Memory B cell (primary cell): ENCODE measurements at regions not wholly inside any gene's neighbourhood (a gene's known extent, or its start where the extent isn't known, plus 50 kb on each side); places are given as distances from the start of the nearest gene placed in this dataset.
"Not testable (repeated sequence)": the region's sequence is repeated elsewhere in the genome, so short reads cannot be mapped to it uniquely, and the experiment has no call there.

Source experiments
- ATAC-seq: fragments of 150-1000 bp; cut with Tn5 transposase; 2 replicates; pipeline ENCODE4 v1.10.0; 2021; ENCODE audit warnings: low read depth, mild to moderate bottlenecking, moderate library complexity
- DNase-seq, 2 donors: peaks; one replicate each; pipeline ENCODE4 v3.0.0; 2022; ENCODE audit warnings: low spot score in 2 of 2
- H3K27ac Mint-ChIP-seq: one replicate; pipeline ENCODE4 v1.8.0; 2022; ENCODE audit warnings: mild to moderate bottlenecking, moderate library complexity, mixed read lengths
- H3K27me3 Mint-ChIP-seq: one replicate; pipeline ENCODE4 v1.8.0; 2022; ENCODE audit warnings: mixed read lengths
- H3K36me3 Mint-ChIP-seq: one replicate; pipeline ENCODE4 v1.8.0; 2022; ENCODE audit warnings: mild to moderate bottlenecking, mixed read lengths
- H3K4me1 Mint-ChIP-seq: one replicate; pipeline ENCODE4 v1.8.0; 2022; ENCODE audit warnings: mixed read lengths
- H3K4me3 Mint-ChIP-seq: one replicate; pipeline ENCODE4 v1.8.0; 2022; ENCODE audit warnings: mild to moderate bottlenecking, moderate library complexity, mixed read lengths
- H3K9me3 Mint-ChIP-seq: one replicate; pipeline ENCODE4 v1.8.0; 2022; ENCODE audit warnings: mixed read lengths

GRCh38 chr10:28471652-28472050, 61.3 kb upstream of the WAC start:
- Mint-ChIP-seq H3K27me3 (peaks cover 9% of the 10 kb centered on the region), H3K9me3 (peaks cover 2% of the 10 kb centered on the region), H3K36me3 (no peaks in the 10 kb centered on the region), H3K4me3 (no peak overlapping the region), H3K27ac (no peak overlapping the region), H3K4me1 (no peaks in the 10 kb centered on the region)
- DNase-seq (no peak), ATAC-seq (no peak)

- H3K4me3 Mint-ChIP-seq, result no peak overlapping the region
- H3K9me3 Mint-ChIP-seq, result peaks cover 2% of the 10 kb centered on the region
- H3K4me1 Mint-ChIP-seq, result no peaks in the 10 kb centered on the region
- ATAC-seq (no peak), DNase-seq (no peak)
- H3K27ac Mint-ChIP-seq, result no peak overlapping the region
- peaks cover 15% of the 10 kb centered on the region for H3K27me3 Mint-ChIP-seq
- no peaks in the 10 kb centered on the region for H3K36me3 Mint-ChIP-seq
Observed at GRCh38 chr10:28478646-28479045, 54.3 kb upstream of the WAC start.

DNA sequence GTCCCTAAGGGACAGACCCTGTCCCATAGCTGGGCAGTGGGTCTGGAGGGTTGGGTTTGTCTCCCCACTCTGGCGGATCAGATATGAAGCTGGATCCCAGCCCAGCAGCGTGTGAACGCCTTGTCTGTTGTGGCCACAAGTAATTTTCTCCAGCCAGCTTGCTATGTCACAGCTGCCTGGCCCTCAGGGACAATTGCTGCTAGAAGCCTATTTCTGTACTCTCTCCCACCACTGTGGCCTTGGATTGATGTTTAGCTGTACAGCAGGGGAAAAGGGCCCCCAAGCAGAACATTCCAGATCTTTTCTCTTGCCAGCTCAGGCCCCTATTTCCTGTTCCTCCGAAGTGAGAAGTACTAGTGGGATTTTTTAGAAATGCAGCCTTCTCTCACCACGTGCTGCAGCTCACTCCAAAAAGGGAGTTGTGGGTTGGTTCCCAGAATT, 53.5 kb upstream of the WAC start:
- no peaks in the 10 kb centered on the region for H3K9me3 Mint-ChIP-seq
- H3K27me3 Mint-ChIP-seq, result peaks cover 12% of the 10 kb centered on the region
- DNase-seq (no peak), ATAC-seq (no peak)
- H3K36me3 Mint-ChIP-seq, result no peaks in the 10 kb centered on the region
- no peak overlapping the region for H3K27ac Mint-ChIP-seq
- no peaks in the 10 kb centered on the region for H3K4me1 Mint-ChIP-seq
- H3K4me3 Mint-ChIP-seq, result no peak overlapping the region

GRCh38 chr10:28479927-28480627, 52.8 kb upstream of the WAC start:
- Mint-ChIP-seq H3K27me3 (peaks cover 12% of the 10 kb centered on the region), H3K27ac (no peak overlapping the region), H3K9me3 (no peaks in the 10 kb centered on the region), H3K4me1 (no peaks in the 10 kb centered on the region), H3K36me3 (no peaks in the 10 kb centered on the region), H3K4me3 (no peak overlapping the region)
- ATAC-seq (no peak), DNase-seq (no peak)

DNA sequence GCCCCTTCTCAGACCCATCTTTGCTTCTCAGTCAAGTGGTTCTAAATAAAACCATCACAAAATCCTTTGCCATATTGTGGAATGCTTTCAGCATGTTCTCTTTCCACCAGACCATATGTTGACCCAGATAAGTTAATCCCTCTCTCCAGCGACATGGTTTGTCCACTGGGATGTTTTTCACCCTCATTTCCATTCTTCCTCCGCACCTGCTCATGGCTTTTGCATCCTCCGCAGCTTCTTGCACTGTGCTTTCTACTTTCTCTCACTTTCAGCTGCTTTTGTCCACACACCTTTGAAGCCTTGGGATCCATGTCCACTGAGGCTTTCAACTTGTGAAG, 52.3 kb upstream of the WAC start:
- no peak for DNase-seq
- peaks cover 12% of the 10 kb centered on the region for H3K27me3 Mint-ChIP-seq
- no peak overlapping the region for H3K4me3 Mint-ChIP-seq
- H3K9me3 Mint-ChIP-seq, result no peaks in the 10 kb centered on the region
- no peaks in the 10 kb centered on the region for H3K4me1 Mint-ChIP-seq
- no peak overlapping the region for H3K27ac Mint-ChIP-seq
- no peaks in the 10 kb centered on the region for H3K36me3 Mint-ChIP-seq
- no peak for ATAC-seq

DNA sequence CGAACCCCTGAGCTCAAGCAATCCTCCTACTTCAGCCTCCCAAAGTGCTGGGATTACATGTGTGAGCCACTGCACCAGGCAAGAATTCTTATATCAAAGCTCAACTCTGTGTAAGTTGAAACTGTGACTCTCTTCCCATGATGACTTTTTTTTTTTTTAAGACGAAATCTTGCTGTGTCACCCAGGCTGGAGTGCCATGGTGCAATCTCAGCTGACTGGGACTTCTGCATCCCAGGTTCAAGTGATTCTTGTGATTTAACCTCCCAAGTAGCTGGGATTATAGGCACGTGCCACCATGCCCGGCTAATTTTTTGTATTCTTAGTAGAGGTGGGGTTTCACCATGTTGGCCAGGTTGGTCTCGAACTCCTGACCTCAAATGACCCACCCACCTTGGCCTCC, 51.6 kb upstream of the WAC start:
- not testable (repeated sequence) for ATAC-seq, DNase-seq, H3K9me3 Mint-ChIP-seq, H3K4me3 Mint-ChIP-seq, H3K36me3 Mint-ChIP-seq, H3K27ac Mint-ChIP-seq, H3K4me1 Mint-ChIP-seq, H3K27me3 Mint-ChIP-seq

DNA sequence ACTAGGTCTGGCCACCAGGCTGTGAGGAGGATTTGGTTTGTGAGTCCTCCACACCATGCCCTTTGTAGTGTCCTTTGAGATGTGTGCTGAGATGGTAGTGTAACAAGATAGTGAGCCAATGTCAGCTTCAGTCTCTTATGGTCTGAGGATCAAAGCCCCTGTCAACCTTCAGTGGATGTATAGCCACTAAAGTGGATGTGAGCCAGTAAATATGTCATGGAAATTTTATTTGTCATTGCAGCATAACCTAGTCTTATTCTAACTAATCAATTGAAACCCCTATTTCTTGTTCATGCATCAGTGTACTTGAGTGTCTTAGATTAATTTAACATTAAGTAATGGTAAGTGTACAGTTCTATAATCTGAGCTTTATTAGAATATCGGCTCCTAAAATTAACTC, 51.0 kb upstream of the WAC start:
- Mint-ChIP-seq H3K4me1 (no peaks in the 10 kb centered on the region), H3K9me3 (no peaks in the 10 kb centered on the region), H3K4me3 (no peak overlapping the region), H3K27ac (no peak overlapping the region), H3K36me3 (no peaks in the 10 kb centered on the region), H3K27me3 (peaks cover 9% of the 10 kb centered on the region)
- DNase-seq (no peak), ATAC-seq (no peak)
